Transverse colon (tissue), 4 donors: ENCODE measurements at regions not wholly inside any gene's neighbourhood (a gene's known extent, or its start where the extent isn't known, plus 50 kb on each side); places are given as distances from the start of the nearest gene placed in this dataset.

ENCODE experiments used
- DNase-seq: peaks from one replicate; pipeline ENCODE4 v3.0.0-alpha.2; 2019
- H3K27ac ChIP-seq, 4 donors: fragments of 200-600 bp; sonication (generic); 2 replicates each; pipeline ENCODE4 v1.5.1; 2016 to 2018; ENCODE audit warnings: inconsistent platforms in 4 of 4
- H3K27me3 ChIP-seq: fragments of 200-600 bp; sonication (generic); 2 replicates; pipeline ENCODE4 v1.5.1; 2017; ENCODE audit warnings: inconsistent platforms
- H3K36me3 ChIP-seq, 4 donors: fragments of 200-600 bp; sonication (generic); 2 replicates each; pipeline ENCODE4 v1.5.1; 2017 to 2019; ENCODE audit warnings: inconsistent platforms in 4 of 4
- H3K4me1 ChIP-seq, 4 donors: fragments of 200-600 bp; sonication (generic); 2 replicates each; pipeline ENCODE4 v1.5.1; 2017 to 2020; ENCODE audit warnings: inconsistent platforms in 4 of 4
- H3K4me3 ChIP-seq, 4 donors: fragments of 200-600 bp; sonication (generic); 1 replicate in 1 of 4; 2 replicates in 3 of 4; pipeline versions ENCODE4 v1.5.1 to v1.6.1; 2017 to 2019; ENCODE audit warnings: inconsistent platforms in 4 of 4
- H3K9me3 ChIP-seq, 2 donors: fragments of 200-600 bp; sonication (generic); 2 replicates each; pipeline ENCODE4 v1.5.1; 2017 to 2019; ENCODE audit warnings: inconsistent platforms in 2 of 2
- EP300 ChIP-seq: sonication (generic); formaldehyde crosslinking; IDR thresholded peaks from one replicate; pipeline ENCODE4 v1.6.1; 2017; ENCODE audit warnings: antibody characterized with exemption, low read depth
- POLR2A ChIP-seq: fragments of 450-650 bp; IDR thresholded peaks from one replicate; pipeline ENCODE4 v1.6.1; 2016; ENCODE audit warnings: antibody characterized with exemption, mild to moderate bottlenecking, moderate library complexity
- POLR2AphosphoS5 ChIP-seq, 3 donors: sonication (generic); formaldehyde crosslinking; IDR thresholded peaks; one replicate each; pipeline ENCODE4 v1.6.1; 2016; ENCODE audit warnings: antibody characterized with exemption in 3 of 3
- WGBS, 2 donors: methylation state at CpG; one replicate each; pipeline ENCODE4 v1.1.5; 2018; ENCODE audit warnings: low coverage in 1 of 2; 5-methylcytosine and 5-hydroxymethylcytosine counted together
- in situ Hi-C, 4 donors: fragments of 200-750 bp; cut with MboI; loops; one replicate each; pipeline versions ENCODE4 v1.15.0 to v1.15.1; 2017; ENCODE audit warnings: low sequenced_read_pairs in 3 of 4, low pct_ligation_motif_present in 1 of 4, low pct_unique_long_range_greater_than_20kb in 1 of 4
- intact Hi-C: fragments of 100-400 bp; cut with DNase I; formaldehyde crosslinking; loops from one replicate; pipeline ENCODE4 v1.15.1; 2023; ENCODE audit warnings: low total_unique reads
- small RNA-seq, 4 donors: library from RNA; depleted of rRNA; stranded (forward); fragments of <200 nt; gene quantifications; one replicate each; pipeline ENCODE3, GENCODE V24; 2016
- TF ChIP-seq, protein P1 (sequence below), 5 experiments: fragments of 200-600 bp in 3 of 5; fragments of 450-650 bp in 2 of 5; sonication (generic) in 3 of 5; IDR thresholded peaks; 1 replicate in 2 of 5; 2 replicates in 3 of 5; pipeline ENCODE4 v1.5.1; 2016 to 2017; ENCODE audit warnings: antibody characterized with exemption in 5 of 5, inconsistent platforms in 3 of 5, mild to moderate bottlenecking in 2 of 5, moderate library complexity in 1 of 5

DNA sequence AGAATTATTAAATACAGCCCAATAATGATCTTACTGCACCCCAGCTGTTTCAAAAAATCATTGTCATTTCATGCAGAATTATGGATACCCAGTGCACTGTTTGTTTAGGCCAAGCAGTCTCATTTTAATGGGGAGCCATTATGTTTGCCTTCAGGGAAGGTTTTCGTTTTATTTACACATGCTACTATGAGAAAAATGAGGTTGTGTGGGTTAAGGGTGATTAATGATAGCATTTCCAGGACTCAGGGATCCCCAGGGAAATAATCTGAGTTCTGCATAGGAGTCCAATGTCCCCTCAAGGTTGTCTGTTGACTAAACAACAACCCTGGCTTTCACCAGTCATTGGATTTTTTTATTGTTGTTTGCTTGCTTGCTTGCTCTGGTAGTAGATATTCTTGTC, 71.0 kb upstream of the ZP4 start:
- no peak overlapping the region for H3K27ac ChIP-seq
- no peaks in the 10 kb centered on the region for H3K27me3 ChIP-seq
- H3K4me3 ChIP-seq = no peak overlapping the region
- no peaks in the 10 kb centered on the region for H3K9me3 ChIP-seq
- in situ Hi-C loops = no loop called here
- 29 to 34% methylated on average over 1 of the region's 1 CpG for WGBS, 2 donors
- no peaks in the 10 kb centered on the region for H3K36me3 ChIP-seq
- TF ChIP-seq POLR2AphosphoS5 (IDR thresholded peaks at IDR 0.05) (no peak), POLR2A (no peak), EP300 (no peak)
- TF ChIP-seq, protein P1, sequence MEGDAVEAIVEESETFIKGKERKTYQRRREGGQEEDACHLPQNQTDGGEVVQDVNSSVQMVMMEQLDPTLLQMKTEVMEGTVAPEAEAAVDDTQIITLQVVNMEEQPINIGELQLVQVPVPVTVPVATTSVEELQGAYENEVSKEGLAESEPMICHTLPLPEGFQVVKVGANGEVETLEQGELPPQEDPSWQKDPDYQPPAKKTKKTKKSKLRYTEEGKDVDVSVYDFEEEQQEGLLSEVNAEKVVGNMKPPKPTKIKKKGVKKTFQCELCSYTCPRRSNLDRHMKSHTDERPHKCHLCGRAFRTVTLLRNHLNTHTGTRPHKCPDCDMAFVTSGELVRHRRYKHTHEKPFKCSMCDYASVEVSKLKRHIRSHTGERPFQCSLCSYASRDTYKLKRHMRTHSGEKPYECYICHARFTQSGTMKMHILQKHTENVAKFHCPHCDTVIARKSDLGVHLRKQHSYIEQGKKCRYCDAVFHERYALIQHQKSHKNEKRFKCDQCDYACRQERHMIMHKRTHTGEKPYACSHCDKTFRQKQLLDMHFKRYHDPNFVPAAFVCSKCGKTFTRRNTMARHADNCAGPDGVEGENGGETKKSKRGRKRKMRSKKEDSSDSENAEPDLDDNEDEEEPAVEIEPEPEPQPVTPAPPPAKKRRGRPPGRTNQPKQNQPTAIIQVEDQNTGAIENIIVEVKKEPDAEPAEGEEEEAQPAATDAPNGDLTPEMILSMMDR (IDR thresholded peaks at IDR 0.05) = no peak
- intact Hi-C loops = no loop called here
- no peak for DNase-seq
- H3K4me1 ChIP-seq = no peaks in the 10 kb centered on the region

- no peak for DNase-seq
- Histone ChIP-seq H3K4me3 (no peak overlapping the region), H3K4me1 (no peaks in the 10 kb centered on the region), H3K9me3 (no peaks in the 10 kb centered on the region), H3K27ac (no peak overlapping the region), H3K27me3 (no peaks in the 10 kb centered on the region), H3K36me3 (no peaks in the 10 kb centered on the region)
- intact Hi-C loops (no loop called here), in situ Hi-C loops (no loop called here)
- TF ChIP-seq EP300 = no peak
- TF ChIP-seq, protein P1 (IDR thresholded peaks at IDR 0.05) = no peak
- TF ChIP-seq POLR2AphosphoS5 (IDR thresholded peaks at IDR 0.05) = no peak
Measured at GRCh38 chr1:237959838-237960237, 69.1 kb upstream of the ZP4 start.

DNA sequence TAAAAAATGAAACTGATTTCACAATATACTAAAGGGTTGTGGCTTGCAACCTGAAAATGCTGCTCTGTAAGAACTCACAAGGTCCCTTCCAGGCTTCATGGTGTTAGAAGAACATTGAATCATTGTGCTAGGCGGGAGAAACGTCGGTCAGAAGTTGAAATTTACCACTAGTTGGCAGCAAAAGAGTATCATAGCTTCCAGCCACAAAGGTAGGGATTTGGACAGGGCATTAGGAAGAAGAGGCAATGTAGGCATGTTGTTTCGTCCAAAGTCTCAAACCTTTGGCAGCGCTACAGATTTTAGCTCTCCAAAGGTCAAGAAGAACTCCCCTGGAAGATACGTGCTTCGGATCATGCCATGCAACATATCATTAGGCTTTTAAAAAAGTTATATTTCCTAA, 62.5 kb upstream of the ZP4 start:
- Histone ChIP-seq H3K27ac (no peak overlapping the region), H3K36me3 (no peaks in the 10 kb centered on the region), H3K4me1 (no peaks in the 10 kb centered on the region), H3K9me3 (no peaks in the 10 kb centered on the region), H3K4me3 (no peak overlapping the region), H3K27me3 (no peaks in the 10 kb centered on the region)
- DNase-seq = no peak
- 77 to 78% methylated on average over 7 of the region's 7 CpGs for WGBS, 2 donors
- TF ChIP-seq POLR2A (no peak), EP300 (no peak), POLR2AphosphoS5 (IDR thresholded peaks at IDR 0.05) (no peak)
- TF ChIP-seq, protein P1 (IDR thresholded peaks at IDR 0.05) = no peak
- in situ Hi-C loops = no loop called here
- intact Hi-C loops = no loop called here

Small RNAs in the stretch of these regions (small RNA-seq; reads per million reads assigned to genes)
- gene AL356010.1 (0 reads per million in 4 donors), gene AL590135.1 (0 reads per million in 4 donors), gene RNU6-725P (0 reads per million in 4 donors)
